ENCODE measurements at regions not wholly inside any gene's neighbourhood (a gene's known extent, or its start where the extent isn't known, plus 50 kb on each side); places are given as distances from the start of the nearest gene placed in this dataset.

DNA sequence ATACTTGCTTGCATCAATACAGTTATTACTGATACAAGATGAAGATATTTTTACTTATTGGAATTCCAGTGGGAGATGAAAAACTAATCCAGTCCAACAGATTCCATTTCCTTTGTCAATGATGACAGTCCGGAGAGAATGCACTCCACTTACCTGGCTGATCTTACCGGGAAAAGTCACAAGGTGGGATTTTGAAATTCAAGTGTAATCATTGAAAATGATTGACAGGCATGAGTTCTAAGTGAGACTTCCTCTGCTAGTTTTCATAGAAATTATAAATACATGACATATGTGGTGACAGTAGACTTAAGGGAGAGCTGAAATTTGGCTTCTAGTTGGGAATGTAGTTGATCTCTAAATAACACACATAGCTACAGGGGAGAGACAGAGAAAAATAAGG lies 859.9 kb downstream of the FAT4 start:
- TF ChIP-seq, protein P1, sequence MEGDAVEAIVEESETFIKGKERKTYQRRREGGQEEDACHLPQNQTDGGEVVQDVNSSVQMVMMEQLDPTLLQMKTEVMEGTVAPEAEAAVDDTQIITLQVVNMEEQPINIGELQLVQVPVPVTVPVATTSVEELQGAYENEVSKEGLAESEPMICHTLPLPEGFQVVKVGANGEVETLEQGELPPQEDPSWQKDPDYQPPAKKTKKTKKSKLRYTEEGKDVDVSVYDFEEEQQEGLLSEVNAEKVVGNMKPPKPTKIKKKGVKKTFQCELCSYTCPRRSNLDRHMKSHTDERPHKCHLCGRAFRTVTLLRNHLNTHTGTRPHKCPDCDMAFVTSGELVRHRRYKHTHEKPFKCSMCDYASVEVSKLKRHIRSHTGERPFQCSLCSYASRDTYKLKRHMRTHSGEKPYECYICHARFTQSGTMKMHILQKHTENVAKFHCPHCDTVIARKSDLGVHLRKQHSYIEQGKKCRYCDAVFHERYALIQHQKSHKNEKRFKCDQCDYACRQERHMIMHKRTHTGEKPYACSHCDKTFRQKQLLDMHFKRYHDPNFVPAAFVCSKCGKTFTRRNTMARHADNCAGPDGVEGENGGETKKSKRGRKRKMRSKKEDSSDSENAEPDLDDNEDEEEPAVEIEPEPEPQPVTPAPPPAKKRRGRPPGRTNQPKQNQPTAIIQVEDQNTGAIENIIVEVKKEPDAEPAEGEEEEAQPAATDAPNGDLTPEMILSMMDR (IDR thresholded peaks at IDR 0.05; ENCODE audit: low read depth, low read length), result no peak
- TF ChIP-seq EZH2phosphoT487 (IDR thresholded peaks at IDR 0.05; ENCODE audit: low read depth), result no peak
